ENCODE measurements at regions not wholly inside any gene's neighbourhood (a gene's known extent, or its start where the extent isn't known, plus 50 kb on each side); places are given as distances from the start of the nearest gene placed in this dataset.
"Not testable (repeated sequence)": the region's sequence is repeated elsewhere in the genome, so short reads cannot be mapped to it uniquely, and the experiment has no call there.

DNA sequence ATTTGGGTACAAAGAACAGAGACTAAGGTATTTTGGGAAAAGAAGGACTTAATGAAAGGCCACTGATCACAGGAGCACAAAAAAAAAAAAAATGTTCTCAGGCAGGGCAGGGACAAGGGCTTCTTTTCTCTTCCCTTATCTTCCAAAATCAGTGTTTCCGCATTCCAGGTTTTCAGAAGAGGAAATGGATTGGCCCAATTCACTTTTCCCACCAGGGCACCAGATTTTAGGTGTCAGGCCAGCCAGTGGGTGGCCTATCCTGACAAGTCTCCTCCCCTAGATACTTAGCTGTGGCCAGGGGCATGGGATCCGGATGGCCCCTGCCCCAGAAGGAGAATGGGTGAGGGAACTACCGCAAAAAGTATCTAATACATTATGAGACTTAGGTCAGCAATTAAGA is 88.9 kb upstream of the WAC start:
- DNase-seq = no peak

DNA sequence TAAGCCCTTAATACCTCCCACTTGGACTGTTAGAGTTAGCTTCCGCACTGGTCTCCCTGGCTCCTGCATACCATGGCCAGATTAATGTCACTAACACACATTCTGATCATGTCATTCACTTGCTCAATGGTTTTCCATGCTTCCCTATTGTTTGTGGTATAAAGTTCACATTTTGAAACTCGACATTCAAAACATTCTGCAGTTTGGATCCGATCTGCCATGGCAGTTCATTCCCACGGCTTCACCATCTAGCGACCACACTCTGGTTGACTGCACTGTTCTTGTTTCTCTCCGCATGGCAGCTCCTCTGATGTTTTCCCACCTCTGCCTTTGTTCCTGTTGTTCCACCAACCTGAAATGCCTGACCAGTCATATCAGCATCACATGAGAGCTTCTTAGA is 87.4 kb upstream of the WAC start:
- no peak for DNase-seq

DNA sequence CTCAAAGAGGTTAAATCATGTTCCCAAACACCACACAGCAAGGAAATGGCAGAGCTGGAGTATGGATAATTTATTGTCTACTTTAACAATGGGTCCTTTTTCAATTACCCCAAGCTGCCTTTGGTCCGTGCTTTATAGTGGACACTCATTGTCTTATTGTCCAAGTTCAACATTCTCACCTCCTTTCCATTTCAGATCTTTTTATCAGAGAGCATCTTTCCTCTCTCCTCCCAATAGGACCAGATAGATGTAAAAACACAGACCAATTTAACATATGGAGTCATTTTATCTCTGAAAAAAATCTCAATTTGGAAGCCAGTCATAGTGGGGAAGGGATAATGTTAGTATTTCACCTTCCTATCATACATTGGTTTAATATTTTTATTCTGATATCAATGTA is 83.5 kb upstream of the WAC start:
- DNase-seq = no peak

DNA sequence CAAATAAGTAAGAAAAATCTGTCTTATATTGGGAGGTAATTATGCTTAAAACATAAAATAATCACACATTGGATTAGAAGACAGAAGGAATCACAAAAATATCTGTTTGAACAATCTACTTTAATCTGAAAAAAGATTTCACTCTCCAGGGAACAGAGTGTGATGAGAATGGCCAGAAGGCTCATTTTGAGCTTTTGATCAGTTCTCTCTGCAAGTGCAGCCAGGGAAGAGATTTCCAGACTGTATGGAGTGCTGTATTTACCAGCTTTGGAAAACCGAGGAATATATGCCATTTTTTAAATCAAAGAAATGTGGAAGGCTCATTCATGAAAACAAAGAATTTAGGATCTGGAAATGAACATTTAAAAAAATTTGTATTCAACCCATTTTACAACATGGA is 83.0 kb upstream of the WAC start:
- DNase-seq = no peak

DNA sequence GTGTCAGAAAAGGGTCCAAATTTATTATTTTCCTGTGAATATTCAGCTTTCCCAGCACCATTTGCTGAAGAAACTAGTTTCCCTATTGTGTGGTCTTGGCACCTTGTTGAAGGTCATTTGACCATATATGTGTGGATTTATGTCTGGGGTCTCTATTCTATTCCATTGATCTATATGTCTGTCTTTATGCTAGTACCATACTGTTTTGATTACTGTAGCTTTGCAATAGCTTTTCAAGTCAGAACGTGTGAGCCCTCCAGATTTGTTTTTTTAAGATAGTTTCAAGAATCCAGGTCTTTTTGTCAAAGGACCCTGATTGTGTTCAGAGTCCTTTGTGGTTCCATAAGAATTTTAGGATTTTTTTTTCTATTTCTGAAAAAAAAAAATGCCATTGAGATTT is 79.0 kb upstream of the WAC start:
- no peak for DNase-seq

DNA sequence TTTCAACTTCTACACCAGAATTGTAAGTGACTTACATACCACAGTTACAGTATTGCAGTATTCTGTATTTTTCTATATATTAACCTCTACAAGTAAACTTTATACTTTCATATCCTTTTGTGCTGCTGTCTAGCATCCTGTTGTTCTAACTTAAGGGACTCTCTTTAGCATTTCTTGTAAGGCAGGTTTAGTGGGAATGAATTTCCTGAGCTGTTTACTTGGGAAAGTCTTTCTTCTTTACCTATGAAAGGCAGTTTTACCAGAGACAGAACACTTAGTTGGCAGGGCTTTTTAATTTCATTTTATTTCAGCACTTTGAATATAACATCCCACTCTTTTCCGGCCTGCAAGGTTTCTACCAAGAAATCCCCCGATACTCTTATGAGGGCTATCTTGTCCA is 75.8 kb upstream of the WAC start:
- no peak for DNase-seq

DNA sequence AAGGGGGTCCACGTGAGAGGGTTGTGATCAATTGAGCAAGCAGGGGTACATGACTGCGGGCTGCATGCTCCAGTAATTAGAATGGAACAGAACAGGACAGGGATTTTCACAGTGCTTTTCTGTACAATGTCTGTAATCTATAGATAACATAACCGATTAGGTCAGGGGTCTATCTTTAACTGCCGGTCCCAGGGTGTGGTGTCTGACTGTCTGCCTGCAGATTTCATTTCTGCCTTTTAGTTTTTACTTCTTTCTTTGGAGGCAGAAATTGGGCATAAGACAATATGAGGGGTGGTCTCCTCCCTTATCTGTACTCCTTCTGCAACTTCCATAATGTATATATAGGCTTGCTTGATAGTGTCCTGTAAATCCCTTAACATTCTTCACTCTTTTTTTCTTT is 75.0 kb upstream of the WAC start:
- not testable (repeated sequence) for DNase-seq

DNA sequence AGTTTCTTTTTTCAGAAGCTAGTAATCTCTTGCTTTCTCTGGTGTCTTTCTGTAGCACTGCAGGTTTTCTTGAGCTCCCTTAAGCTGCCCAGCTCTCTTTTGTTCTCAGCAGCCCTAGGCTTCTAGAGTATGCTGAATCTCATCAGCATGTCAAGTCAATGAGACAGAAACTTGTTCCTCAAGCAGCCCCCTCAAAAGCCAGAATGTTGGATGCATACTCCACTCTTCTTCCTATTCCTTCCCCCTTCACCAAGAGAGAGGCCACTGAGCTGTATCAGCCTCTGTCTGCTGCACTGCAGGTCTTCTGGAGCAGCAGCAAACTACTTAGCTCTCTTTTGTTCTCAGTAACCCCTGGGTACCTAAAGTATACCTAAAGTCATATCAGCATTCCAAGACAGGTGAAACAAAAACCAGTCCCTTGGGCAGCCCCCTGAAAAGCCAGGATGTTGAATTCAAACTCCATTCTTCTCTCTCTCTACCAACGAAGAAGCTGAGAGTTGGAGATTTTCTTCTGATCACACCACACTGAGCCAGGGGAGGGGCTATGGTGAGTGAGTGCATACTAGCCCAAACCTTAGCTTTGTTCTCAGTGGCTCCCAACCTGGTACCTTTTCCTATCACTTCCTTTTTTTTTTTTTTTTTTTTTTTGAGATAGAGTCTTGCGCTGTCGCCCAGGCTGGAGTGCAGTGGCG is 73.3 kb upstream of the WAC start:
- DNase-seq = no peak

DNA sequence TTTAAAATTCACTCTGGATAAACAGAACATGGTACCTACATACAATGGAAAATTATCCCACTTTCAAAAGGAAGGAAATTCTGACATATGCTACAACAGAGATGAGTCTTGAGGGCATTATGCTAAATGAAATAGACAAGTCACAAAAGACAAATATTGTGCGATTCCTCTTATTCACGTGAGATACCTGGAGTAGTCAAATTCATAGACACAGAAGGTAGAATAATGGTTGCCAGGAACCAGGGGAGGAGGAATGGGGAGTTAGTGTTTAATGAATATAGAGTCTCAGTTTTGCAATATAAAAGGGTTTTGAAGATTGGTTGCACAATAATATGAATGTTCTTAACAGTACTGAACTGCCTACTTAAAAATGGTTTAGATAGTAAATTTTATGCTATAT is 69.8 kb upstream of the WAC start:
- no peak for DNase-seq

DNA sequence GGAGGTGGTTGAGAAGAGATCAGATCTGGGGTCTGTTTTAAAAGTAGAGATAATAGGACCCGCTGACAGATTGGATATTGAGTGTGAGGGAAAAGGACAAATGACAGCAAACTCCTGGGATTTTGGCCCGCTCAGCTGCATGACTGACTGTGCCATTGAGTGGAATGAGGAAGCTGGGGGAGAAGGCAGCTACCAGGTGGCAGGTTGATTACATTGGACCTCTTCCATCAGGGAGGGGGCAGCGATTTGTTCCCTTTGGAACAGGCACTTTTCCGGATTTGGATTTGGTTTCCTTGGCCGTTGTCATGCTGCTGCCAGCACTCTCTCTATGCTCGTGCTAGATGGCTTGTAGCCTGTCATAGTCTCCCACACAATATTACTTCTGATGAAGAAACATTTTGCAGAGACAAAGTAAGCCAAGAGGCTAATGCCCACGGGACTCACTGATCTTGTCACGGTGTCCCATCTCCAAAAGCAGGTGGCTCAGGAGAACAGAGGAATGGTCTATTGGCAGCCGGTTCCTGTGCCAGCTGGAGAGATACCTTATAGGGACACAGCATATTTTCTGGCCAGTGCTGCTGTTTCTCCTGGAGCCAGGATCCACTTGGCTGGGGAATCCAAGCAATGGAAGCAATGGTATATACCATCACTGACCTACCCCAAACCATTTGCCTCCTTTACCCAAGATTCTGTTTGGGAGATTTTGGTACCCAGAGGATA is 69.1 kb upstream of the WAC start:
- peak in 7 of 58 donors; percentile 6 to 39 (median 22) for DNase-seq

DNA sequence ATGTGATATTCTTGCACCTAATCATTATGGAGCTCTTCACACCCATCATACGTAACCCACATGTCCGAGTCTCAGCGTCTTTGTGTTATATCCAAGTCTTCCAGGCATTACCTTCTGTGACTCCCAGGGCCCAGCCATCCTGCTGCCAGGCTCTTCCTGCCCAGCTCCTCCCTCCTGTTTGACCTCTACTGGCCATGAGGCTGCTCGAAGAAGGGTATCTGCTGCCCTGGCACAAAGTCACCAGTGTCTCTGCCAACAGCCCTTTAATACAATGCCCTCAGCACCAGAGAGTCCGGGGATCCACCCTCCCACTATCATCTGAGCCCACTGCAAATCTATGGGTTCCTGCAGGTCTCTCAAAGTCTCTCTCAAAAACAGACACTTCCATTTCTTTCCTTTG is 65.3 kb upstream of the WAC start:
- no peak for DNase-seq

DNA sequence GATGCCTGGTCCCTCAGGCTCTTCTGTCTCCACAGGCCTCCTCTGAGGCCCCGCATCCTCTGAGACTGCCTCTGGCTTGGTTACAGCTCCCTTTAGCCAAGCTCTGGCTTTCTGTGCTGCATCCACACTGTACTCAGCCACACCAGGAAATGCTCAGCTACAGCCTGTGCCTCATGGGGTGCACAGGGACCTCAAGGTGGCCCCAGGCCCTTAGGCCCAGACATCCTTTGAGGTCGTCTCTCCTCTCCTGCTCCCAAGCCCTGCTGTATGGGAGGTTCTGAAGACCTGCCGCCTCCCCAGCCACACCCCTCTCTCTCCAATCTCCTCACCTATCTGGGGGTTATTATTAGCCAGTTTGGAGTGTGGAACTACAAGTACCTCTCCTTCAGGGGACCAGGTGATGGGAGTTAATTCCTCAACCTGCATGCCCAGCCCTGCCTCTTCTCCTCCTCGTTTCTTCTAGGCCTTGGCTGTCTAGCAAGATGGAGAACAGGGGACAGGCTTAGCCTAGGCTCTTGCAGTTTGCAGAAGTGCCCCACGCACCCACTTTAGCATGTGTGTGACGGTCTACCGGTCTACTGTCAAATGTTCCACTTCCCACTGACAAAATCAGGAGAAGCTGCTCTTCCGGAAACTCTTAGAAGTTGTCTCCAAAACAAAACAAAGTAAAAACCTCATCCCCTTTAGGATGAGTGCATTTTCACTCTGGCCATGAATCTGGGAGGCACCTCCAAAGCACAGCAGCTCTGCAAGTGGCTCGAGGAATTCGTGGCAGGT is 64.0 kb upstream of the WAC start:
- peak in 1 of 58 donors; percentile 4 for DNase-seq

DNA sequence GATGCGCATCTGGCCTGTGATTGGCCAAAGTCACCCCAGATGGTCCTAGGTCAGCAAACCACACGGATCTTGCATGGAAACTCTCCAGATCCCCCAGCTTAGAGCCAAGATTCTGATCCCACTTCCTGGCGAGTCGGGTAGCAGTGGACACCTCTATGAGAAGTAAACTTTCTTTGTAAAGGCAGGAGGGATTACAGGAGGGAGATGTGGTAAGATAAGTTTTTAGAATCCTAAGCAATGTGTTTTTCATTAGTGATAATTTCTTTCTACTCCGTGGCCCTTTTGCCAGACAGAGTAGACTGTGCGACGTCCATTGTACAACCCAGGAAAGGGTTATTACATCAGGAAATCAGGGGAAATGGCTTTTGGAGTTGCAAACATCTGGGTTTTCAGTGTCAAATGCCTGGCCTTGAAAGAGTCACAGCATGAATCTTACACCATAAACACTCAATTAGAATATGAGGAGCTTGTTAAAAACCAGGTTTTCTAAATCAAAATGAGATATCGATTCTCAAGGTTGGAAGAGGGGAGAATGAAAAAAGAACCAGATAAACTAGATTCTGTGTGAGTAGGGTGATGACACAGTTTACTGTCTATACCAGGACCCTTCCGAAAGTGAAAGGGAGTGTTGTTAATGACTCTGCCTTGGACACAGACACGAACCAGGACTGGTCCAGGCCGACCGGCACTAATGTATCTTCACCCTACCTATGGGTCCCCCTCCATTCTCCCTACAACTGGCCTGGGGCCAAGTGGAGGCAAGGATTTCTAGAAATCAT is 61.9 kb upstream of the WAC start:
- DNase-seq = no peak

DNA sequence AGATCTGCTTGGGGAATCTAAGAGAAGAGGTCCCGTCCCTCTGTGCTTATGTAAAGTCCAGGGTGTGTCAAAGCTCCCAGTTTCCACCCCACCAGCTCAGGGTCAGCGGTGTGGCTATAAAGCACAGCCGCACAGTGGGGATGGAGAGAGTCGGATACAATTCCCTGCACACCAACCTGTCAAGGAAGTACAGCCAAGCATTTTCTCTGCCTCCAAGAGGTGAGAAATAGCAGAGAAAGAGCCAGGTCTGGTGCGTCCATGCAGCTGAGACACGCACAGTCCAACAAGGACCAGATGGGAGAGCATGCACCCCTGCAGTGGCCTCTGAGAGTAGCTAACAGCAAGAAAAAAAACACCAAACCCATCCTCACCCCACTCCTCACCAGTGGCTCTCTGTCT is 61.3 kb upstream of the WAC start:
- no peak for DNase-seq

DNA sequence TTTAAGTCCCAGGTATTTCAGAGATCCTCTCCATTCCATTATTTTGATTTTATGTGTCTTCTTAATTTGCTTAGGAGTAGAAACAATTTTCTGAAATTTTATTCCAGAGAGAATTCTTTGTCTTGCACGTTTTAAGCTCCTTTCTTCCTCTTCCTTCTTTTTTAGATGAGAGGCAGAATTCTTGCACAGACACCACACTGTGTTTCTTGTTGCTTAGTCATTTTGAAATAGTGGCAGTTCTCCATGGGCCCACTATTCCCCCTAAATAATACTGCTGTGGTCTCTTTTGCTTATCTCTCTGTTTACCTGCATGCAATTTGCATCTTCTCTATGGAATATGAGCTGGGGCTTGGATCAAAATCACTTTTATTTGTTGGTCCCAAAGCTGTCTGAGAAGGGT is 54.3 kb upstream of the WAC start:
- no peak for DNase-seq

DNA sequence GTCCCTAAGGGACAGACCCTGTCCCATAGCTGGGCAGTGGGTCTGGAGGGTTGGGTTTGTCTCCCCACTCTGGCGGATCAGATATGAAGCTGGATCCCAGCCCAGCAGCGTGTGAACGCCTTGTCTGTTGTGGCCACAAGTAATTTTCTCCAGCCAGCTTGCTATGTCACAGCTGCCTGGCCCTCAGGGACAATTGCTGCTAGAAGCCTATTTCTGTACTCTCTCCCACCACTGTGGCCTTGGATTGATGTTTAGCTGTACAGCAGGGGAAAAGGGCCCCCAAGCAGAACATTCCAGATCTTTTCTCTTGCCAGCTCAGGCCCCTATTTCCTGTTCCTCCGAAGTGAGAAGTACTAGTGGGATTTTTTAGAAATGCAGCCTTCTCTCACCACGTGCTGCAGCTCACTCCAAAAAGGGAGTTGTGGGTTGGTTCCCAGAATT is 53.5 kb upstream of the WAC start:
- DNase-seq = peak in 1 of 58 donors; percentile 13

DNA sequence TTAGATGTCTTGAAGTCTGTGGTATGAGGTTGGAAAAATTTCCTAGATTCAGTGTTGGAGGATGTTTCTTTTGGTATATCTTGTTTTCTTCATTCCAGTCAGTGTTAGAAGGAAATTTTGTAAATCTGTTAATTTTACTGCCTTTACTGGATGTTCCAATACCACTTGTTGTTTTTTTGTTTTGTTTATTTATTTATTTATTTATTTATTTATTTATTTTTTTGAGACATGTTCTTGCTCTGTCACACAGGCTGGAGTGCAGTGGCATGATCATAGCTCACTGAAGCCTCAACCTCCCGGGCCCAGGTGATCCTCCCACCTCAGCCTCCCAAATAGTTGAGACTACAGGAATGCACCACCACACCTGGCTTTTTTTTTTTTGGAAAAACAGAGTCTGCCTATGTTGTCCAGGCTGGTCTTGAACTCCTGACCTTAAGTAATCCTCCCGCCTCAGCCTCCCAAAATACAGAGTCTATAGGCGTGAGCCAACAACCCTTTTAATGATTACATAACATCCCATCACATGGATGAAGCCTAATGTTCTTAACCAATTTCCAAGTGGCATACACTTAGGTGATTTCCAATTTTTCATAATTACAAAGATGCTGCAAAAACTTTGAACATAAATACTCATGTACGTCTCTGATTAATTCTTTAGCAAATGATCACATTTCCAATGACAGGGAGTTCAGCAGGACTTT is 52.8 kb upstream of the WAC start:
- DNase-seq = no peak

DNA sequence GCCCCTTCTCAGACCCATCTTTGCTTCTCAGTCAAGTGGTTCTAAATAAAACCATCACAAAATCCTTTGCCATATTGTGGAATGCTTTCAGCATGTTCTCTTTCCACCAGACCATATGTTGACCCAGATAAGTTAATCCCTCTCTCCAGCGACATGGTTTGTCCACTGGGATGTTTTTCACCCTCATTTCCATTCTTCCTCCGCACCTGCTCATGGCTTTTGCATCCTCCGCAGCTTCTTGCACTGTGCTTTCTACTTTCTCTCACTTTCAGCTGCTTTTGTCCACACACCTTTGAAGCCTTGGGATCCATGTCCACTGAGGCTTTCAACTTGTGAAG is 52.3 kb upstream of the WAC start:
- peak in 1 of 58 donors; percentile 5 for DNase-seq

DNA sequence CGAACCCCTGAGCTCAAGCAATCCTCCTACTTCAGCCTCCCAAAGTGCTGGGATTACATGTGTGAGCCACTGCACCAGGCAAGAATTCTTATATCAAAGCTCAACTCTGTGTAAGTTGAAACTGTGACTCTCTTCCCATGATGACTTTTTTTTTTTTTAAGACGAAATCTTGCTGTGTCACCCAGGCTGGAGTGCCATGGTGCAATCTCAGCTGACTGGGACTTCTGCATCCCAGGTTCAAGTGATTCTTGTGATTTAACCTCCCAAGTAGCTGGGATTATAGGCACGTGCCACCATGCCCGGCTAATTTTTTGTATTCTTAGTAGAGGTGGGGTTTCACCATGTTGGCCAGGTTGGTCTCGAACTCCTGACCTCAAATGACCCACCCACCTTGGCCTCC is 51.6 kb upstream of the WAC start:
- not testable (repeated sequence) for DNase-seq

DNA sequence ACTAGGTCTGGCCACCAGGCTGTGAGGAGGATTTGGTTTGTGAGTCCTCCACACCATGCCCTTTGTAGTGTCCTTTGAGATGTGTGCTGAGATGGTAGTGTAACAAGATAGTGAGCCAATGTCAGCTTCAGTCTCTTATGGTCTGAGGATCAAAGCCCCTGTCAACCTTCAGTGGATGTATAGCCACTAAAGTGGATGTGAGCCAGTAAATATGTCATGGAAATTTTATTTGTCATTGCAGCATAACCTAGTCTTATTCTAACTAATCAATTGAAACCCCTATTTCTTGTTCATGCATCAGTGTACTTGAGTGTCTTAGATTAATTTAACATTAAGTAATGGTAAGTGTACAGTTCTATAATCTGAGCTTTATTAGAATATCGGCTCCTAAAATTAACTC is 51.0 kb upstream of the WAC start:
- DNase-seq = no peak
